Endothelial cell of umbilical vein (primary cell): ENCODE measurements at regions not wholly inside any gene's neighbourhood (a gene's known extent, or its start where the extent isn't known, plus 50 kb on each side); places are given as distances from the start of the nearest gene placed in this dataset.

Experiments
- EZH2 ChIP-seq: IDR thresholded peaks from 2 replicates; pipeline ENCODE4 v1.6.1; 2012; ENCODE audit warnings: borderline replicate concordance, low read depth, mild to moderate bottlenecking, moderate library complexity, low read length, inconsistent platforms; ENCODE audit not compliant: severe bottlenecking
- FOS ChIP-seq: IDR thresholded peaks from 2 replicates; pipeline ENCODE4 v1.6.1; 2011; ENCODE audit warnings: mild to moderate bottlenecking, low read length, moderate library complexity, borderline replicate concordance; ENCODE audit not compliant: insufficient read depth
- GATA2 ChIP-seq: IDR thresholded peaks from 2 replicates; pipeline ENCODE4 v1.7.0; 2011; ENCODE audit warnings: low read depth, mild to moderate bottlenecking, moderate library complexity, mixed read lengths, low read length; ENCODE audit not compliant: insufficient read length, insufficient read depth
- JUN ChIP-seq: IDR thresholded peaks from 2 replicates; pipeline ENCODE4 v1.6.1; 2011; ENCODE audit warnings: borderline replicate concordance, low read depth; ENCODE audit not compliant: insufficient read length, insufficient read depth
- MYC ChIP-seq: IDR thresholded peaks from one replicate; pipeline ENCODE4 v1.6.1; 2011; ENCODE audit warnings: mild to moderate bottlenecking, low read depth, low read length
- POLR2A ChIP-seq: IDR thresholded peaks from 2 replicates; pipeline ENCODE4 v1.6.1; 2012; ENCODE audit warnings: low read depth, mild to moderate bottlenecking, control low read depth, low read length
- POLR2AphosphoS5 ChIP-seq: IDR thresholded peaks from 2 replicates; pipeline ENCODE4 v1.6.1; 2012; ENCODE audit warnings: low read depth, mild to moderate bottlenecking, control low read depth, low read length, moderate library complexity; ENCODE audit not compliant: insufficient read depth
- TF ChIP-seq, protein P1 (sequence below), 2 donors: IDR thresholded peaks; 1 replicate in 1 of 2; 2 replicates in 1 of 2; pipeline ENCODE4 v1.5.1; 2011; ENCODE audit warnings: low read length in 2 of 2, mild to moderate bottlenecking in 2 of 2, moderate library complexity in 2 of 2, control low read depth in 1 of 2, inconsistent platforms in 1 of 2, low read depth in 1 of 2; ENCODE audit not compliant: insufficient read depth in 1 of 2; ENCODE audit errors: extremely low read depth in 1 of 2
- TF ChIP-seq, protein P2 (sequence below): IDR thresholded peaks from 2 replicates; pipeline ENCODE4 v1.6.1; 2011; ENCODE audit not compliant: insufficient read depth, insufficient read length

DNA sequence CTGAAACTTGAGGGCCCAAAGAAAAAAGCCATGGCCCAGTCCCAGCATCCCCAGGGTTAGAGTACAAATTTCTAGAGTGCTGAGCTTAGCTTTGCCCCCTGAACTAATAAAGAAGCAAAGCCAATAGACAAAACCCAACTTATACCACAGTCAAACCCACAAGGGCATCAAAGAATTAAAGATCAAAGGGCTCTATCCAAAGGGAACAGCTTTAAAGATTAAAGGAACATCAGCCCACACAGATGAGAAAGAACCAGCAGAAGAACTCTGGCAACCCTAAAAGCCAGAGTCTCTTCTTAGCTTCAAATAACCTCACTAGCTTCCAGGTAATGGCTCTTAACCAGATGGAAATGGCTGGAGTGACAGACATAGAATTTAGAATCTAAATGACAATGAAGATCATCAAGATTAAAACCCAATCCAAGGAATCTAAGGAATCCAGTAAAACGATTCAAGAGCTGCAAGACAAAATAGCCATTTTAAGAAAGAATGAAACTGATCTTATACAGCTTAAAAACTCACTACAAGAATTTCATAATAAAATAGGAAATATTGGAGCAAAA lies 93.9 kb downstream of the YIPF5 start:
- TF ChIP-seq, protein P1, sequence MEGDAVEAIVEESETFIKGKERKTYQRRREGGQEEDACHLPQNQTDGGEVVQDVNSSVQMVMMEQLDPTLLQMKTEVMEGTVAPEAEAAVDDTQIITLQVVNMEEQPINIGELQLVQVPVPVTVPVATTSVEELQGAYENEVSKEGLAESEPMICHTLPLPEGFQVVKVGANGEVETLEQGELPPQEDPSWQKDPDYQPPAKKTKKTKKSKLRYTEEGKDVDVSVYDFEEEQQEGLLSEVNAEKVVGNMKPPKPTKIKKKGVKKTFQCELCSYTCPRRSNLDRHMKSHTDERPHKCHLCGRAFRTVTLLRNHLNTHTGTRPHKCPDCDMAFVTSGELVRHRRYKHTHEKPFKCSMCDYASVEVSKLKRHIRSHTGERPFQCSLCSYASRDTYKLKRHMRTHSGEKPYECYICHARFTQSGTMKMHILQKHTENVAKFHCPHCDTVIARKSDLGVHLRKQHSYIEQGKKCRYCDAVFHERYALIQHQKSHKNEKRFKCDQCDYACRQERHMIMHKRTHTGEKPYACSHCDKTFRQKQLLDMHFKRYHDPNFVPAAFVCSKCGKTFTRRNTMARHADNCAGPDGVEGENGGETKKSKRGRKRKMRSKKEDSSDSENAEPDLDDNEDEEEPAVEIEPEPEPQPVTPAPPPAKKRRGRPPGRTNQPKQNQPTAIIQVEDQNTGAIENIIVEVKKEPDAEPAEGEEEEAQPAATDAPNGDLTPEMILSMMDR (IDR thresholded peaks at IDR 0.05; ENCODE audit: extremely low read depth in 1 of 2, insufficient read depth in 1 of 2, low read depth in 1 of 2, low read length in 2 of 2) = no peak
- TF ChIP-seq MYC (no peak), JUN (no peak), FOS (no peak), POLR2AphosphoS5 (no peak), EZH2 (no peak), POLR2A (no peak), GATA2 (no peak)
- TF ChIP-seq, protein P2, sequence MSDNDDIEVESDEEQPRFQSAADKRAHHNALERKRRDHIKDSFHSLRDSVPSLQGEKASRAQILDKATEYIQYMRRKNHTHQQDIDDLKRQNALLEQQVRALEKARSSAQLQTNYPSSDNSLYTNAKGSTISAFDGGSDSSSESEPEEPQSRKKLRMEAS = no peak
